ENCODE measurements at regions not wholly inside any gene's neighbourhood (a gene's known extent, or its start where the extent isn't known, plus 50 kb on each side); places are given as distances from the start of the nearest gene placed in this dataset.
A peak's percentile ranks its signal among the peaks of the same experiment; 100 is the strongest.

DNA sequence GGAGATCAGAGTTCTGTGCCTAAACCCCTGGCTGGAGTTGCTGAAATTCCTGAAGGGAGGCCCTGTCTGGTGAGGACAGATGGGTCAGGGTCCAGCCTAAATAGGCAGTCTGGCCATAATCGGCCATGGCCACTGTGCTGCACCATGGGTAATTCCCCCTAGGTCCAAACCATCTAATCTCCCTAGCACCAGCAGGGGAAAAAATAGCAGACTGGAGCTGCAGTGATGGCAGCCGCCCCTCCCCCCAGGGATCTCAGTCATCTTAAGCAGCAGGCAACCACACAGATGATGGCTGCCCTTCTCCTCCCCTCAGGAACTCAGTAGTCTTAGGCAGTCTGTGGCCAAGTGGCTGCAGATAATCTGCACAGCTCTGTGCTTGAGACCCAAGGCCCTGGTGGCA lies 68.4 kb upstream of the CD96 start:
- no peak overlapping the region for H3K4me2 ChIP-seq (ENCODE audit: insufficient read depth in 1 of 2, low read depth in 2 of 2, low read length in 2 of 2)
- no peak overlapping the region for H2AK5ac ChIP-seq (ENCODE audit: low read depth, low read length)
- no peak overlapping the region for H4K91ac ChIP-seq (replicated peaks; ENCODE audit: insufficient read length, low read length)
- POLR2A ChIA-PET (ENCODE audit: partially characterized antibody): no interaction called here
- H2BK5ac ChIP-seq (ENCODE audit: low read depth, low read length): 0 out of 2 replicates have a peak overlapping the region, but pooled peaks have one; percentile 10
- H3K23ac ChIP-seq (ENCODE audit: insufficient read length): no peak overlapping the region
- H2AFZ ChIP-seq (ENCODE audit: low read length): peak overlapping the region; percentile 75; the same call in 1 of the 2 replicates
- H4K20me1 ChIP-seq (replicated peaks in 1 of 2; ENCODE audit: control insufficient read depth in 1 of 2, insufficient read depth in 2 of 2, low read length in 2 of 2): no peaks in the 10 kb centered on the region
- no peaks in the 10 kb centered on the region for H3K23me2 ChIP-seq (ENCODE audit: low read depth, low read length)
- 88% methylated on average over 2 of the region's 2 CpGs; no CpG with 5 or more reads in 1 of the 2 experiments for WGBS, 2 experiments (ENCODE audit: extremely low coverage in 1 of 2, insufficient coverage in 1 of 2, insufficient read length in 1 of 2, insufficient replicate concordance in 2 of 2, low coverage in 1 of 2, low lambda C conversion rate in 2 of 2, missing lambda C conversion rate in 1 of 2)
- no peaks in the 10 kb centered on the region for H3K27me3 ChIP-seq (replicated peaks in 1 of 4; ENCODE audit: control insufficient read depth in 3 of 4, extremely low read depth in 1 of 4, insufficient read depth in 3 of 4, low read length in 3 of 4)
- H3K4me1 ChIP-seq (replicated peaks in 1 of 4; ENCODE audit: control insufficient read depth in 3 of 4, insufficient read depth in 4 of 4, low read length in 3 of 4): peaks cover 0 to 7% (median 2%) of the 10 kb centered on the region in 4 experiments; a peak in 2 of 7 replicates
- no peak overlapping the region for H3K14ac ChIP-seq (ENCODE audit: insufficient read length)
- H2BK120ac ChIP-seq (replicated peaks; ENCODE audit: low read depth, low read length): no peak overlapping the region
- H4K8ac ChIP-seq (ENCODE audit: extremely low read depth, insufficient read depth, low read length): no peak overlapping the region
- no peaks in the 10 kb centered on the region for H3K9me3 ChIP-seq (ENCODE audit: insufficient read depth in 2 of 2, low read depth in 1 of 2, low read length in 1 of 2)
- no peaks in the 10 kb centered on the region for H3K79me1 ChIP-seq (ENCODE audit: low read depth, low read length)
- no peaks in the 10 kb centered on the region for H3K36me3 ChIP-seq (ENCODE audit: control insufficient read depth in 2 of 4, insufficient read depth in 4 of 4, low read length in 3 of 4)
- peak overlapping the region; percentile 82; the same call in 1 of the 2 replicates for H2BK12ac ChIP-seq (ENCODE audit: low read depth, low read length)
- H3K4ac ChIP-seq (replicated peaks; ENCODE audit: insufficient read length, low read depth, low read length): no peak overlapping the region
- H3K18ac ChIP-seq (ENCODE audit: extremely low read depth, low read length): no peak overlapping the region
- H3K27ac ChIP-seq (ENCODE audit: low read depth, low read length): peak overlapping the region; percentile 58
- no peaks in the 10 kb centered on the region for H3K79me2 ChIP-seq (ENCODE audit: control insufficient read depth in 1 of 2, insufficient read depth in 2 of 2, low read length in 2 of 2)
- DNase-seq (ENCODE audit: low read depth in 1 of 2, low spot score in 2 of 2): peak in 1 of 2 experiments; percentile 51
- FAIRE-seq: no peak
- no peak overlapping the region for H2BK20ac ChIP-seq (ENCODE audit: low read length)
- H3K56ac ChIP-seq (replicated peaks; ENCODE audit: insufficient read length, low read depth, low read length): no peak overlapping the region
- no peak overlapping the region for H3K4me3 ChIP-seq (ENCODE audit: extremely low read depth in 1 of 4, insufficient read depth in 2 of 4, low read depth in 3 of 4, low read length in 4 of 4)
- no peak overlapping the region for H2BK15ac ChIP-seq (ENCODE audit: low read length)
- H4K5ac ChIP-seq (ENCODE audit: insufficient read length, low read depth, low read length): no peak overlapping the region
- H3K9ac ChIP-seq (replicated peaks in 1 of 4; ENCODE audit: extremely low read depth in 1 of 4, low read depth in 3 of 4, low read length in 3 of 4): no peak overlapping the region
- CTCF ChIA-PET (ENCODE audit: partially characterized antibody): interaction anchor here (0.8 kb wide), 1 partner anchor 15 kb away, joined by 3 read pairs; no protein-coding TSS in a partner anchor
- TF ChIP-seq CHD1 (IDR thresholded peaks at IDR 0.05; ENCODE audit: low read depth, low read length) (no peak), FOSL1 (IDR thresholded peaks at IDR 0.05; ENCODE audit: insufficient read depth, low read depth, low read length) (no peak), GTF2F1 (IDR thresholded peaks at IDR 0.05; ENCODE audit: borderline replicate concordance, low read depth, low read length) (no peak), EGR1 (IDR thresholded peaks at IDR 0.05; ENCODE audit: borderline replicate concordance, low read depth, low read length) (no peak), KDM1A (IDR thresholded peaks at IDR 0.05; ENCODE audit: borderline replicate concordance, low read length) (no peak), RAD21 (IDR thresholded peaks at IDR 0.05 in 1 of 2, conservative IDR thresholded peaks at IDR 0.05 in 1 of 2; ENCODE audit: low read depth in 2 of 2, low read length in 2 of 2) (peak; percentile 30 to 45; a peak in 3 of 4 replicates), CREB1 (IDR thresholded peaks at IDR 0.05) (no peak), RFX5 (IDR thresholded peaks at IDR 0.05; ENCODE audit: borderline replicate concordance, low read depth, low read length) (no peak), POLR2AphosphoS5 (IDR thresholded peaks at IDR 0.05; ENCODE audit: low read depth, low read length) (no peak), SRF (IDR thresholded peaks at IDR 0.05; ENCODE audit: low read depth, low read length) (no peak)
- TF ChIP-seq, protein P1, sequence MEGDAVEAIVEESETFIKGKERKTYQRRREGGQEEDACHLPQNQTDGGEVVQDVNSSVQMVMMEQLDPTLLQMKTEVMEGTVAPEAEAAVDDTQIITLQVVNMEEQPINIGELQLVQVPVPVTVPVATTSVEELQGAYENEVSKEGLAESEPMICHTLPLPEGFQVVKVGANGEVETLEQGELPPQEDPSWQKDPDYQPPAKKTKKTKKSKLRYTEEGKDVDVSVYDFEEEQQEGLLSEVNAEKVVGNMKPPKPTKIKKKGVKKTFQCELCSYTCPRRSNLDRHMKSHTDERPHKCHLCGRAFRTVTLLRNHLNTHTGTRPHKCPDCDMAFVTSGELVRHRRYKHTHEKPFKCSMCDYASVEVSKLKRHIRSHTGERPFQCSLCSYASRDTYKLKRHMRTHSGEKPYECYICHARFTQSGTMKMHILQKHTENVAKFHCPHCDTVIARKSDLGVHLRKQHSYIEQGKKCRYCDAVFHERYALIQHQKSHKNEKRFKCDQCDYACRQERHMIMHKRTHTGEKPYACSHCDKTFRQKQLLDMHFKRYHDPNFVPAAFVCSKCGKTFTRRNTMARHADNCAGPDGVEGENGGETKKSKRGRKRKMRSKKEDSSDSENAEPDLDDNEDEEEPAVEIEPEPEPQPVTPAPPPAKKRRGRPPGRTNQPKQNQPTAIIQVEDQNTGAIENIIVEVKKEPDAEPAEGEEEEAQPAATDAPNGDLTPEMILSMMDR (IDR thresholded peaks at IDR 0.05; ENCODE audit: control extremely low read depth in 1 of 3, insufficient read depth in 1 of 3, low read depth in 1 of 3, low read length in 3 of 3): peak in 1 of 3 experiments; percentile 35; a peak in 2 of 4 replicates

Measured in H1 (cell line).